Endothelial cell (in vitro differentiated cells): ENCODE measurements at regions not wholly inside any gene's neighbourhood (a gene's known extent, or its start where the extent isn't known, plus 50 kb on each side); places are given as distances from the start of the nearest gene placed in this dataset.

ENCODE experiments used
- DNase-seq: peaks from one replicate; pipeline ENCODE4 v3.0.0; 2021; ENCODE audit warnings: low spot score
- H3K27ac Mint-ChIP-seq: one replicate; pipeline ENCODE4 v1.8.0; 2021; ENCODE audit warnings: mixed read lengths, inconsistent platforms; ENCODE audit not compliant: unreplicated experiment
- H3K27me3 Mint-ChIP-seq: one replicate; pipeline ENCODE4 v1.8.0; 2021; ENCODE audit warnings: mild to moderate bottlenecking, moderate library complexity, mixed read lengths, inconsistent platforms; ENCODE audit not compliant: unreplicated experiment
- H3K36me3 Mint-ChIP-seq: one replicate; pipeline ENCODE4 v1.8.0; 2021; ENCODE audit warnings: mild to moderate bottlenecking, low read depth, mixed read lengths, inconsistent platforms; ENCODE audit not compliant: unreplicated experiment
- H3K4me1 Mint-ChIP-seq: one replicate; pipeline ENCODE4 v1.8.0; 2021; ENCODE audit warnings: mild to moderate bottlenecking, mixed read lengths, inconsistent platforms; ENCODE audit not compliant: unreplicated experiment
- H3K4me3 Mint-ChIP-seq: one replicate; pipeline ENCODE4 v1.8.0; 2021; ENCODE audit warnings: mild to moderate bottlenecking, mixed read lengths, inconsistent platforms; ENCODE audit not compliant: unreplicated experiment
- H3K9me3 Mint-ChIP-seq: one replicate; pipeline ENCODE4 v1.8.0; 2021; ENCODE audit warnings: mixed read lengths, inconsistent platforms; ENCODE audit not compliant: unreplicated experiment
- TF ChIP-seq, protein P1 (sequence below): fragments of 200-600 bp; sonication (generic); IDR thresholded peaks from one replicate; pipeline ENCODE4 v1.5.0; 2021; ENCODE audit warnings: antibody characterized with exemption; ENCODE audit not compliant: unreplicated experiment

DNA sequence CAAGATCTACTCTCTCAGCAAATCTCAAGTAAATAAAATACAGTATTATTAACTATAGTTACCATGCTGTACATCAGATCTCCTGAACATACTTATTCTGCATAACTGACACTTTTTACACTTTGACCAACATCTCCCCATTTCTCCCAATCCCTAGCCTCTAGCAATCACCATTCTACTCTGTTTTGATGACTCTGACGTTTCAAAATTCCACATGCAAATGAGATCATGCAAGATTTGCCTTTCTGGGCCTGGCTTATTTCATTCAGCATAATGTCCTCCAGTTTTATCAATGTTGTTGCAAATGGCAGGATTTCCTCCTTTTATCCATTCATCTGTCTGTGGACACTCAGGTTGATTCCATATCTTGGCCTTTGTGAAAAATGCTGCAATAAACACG lies 266.3 kb downstream of the RFPL4B start:
- no peak overlapping the region for H3K4me3 Mint-ChIP-seq
- H3K9me3 Mint-ChIP-seq, result peaks cover 8% of the 10 kb centered on the region
- H3K4me1 Mint-ChIP-seq, result peaks cover 11% of the 10 kb centered on the region
- DNase-seq, result no peak
- H3K27ac Mint-ChIP-seq, result no peak overlapping the region
- H3K36me3 Mint-ChIP-seq, result peaks cover 3% of the 10 kb centered on the region
- TF ChIP-seq, protein P1, sequence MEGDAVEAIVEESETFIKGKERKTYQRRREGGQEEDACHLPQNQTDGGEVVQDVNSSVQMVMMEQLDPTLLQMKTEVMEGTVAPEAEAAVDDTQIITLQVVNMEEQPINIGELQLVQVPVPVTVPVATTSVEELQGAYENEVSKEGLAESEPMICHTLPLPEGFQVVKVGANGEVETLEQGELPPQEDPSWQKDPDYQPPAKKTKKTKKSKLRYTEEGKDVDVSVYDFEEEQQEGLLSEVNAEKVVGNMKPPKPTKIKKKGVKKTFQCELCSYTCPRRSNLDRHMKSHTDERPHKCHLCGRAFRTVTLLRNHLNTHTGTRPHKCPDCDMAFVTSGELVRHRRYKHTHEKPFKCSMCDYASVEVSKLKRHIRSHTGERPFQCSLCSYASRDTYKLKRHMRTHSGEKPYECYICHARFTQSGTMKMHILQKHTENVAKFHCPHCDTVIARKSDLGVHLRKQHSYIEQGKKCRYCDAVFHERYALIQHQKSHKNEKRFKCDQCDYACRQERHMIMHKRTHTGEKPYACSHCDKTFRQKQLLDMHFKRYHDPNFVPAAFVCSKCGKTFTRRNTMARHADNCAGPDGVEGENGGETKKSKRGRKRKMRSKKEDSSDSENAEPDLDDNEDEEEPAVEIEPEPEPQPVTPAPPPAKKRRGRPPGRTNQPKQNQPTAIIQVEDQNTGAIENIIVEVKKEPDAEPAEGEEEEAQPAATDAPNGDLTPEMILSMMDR, result no peak
- H3K27me3 Mint-ChIP-seq, result peaks cover 4% of the 10 kb centered on the region

GRCh38 chr6:112618849-112619248 lies 271.7 kb downstream of the RFPL4B start:
- H3K4me3 Mint-ChIP-seq, result no peak overlapping the region
- H3K36me3 Mint-ChIP-seq, result no peaks in the 10 kb centered on the region
- DNase-seq, result peak; percentile 39
- no peaks in the 10 kb centered on the region for H3K9me3 Mint-ChIP-seq
- H3K27ac Mint-ChIP-seq, result no peak overlapping the region
- TF ChIP-seq, protein P1, result no peak
- H3K27me3 Mint-ChIP-seq, result peaks cover 5% of the 10 kb centered on the region
- H3K4me1 Mint-ChIP-seq, result peaks cover 5% of the 10 kb centered on the region

DNA sequence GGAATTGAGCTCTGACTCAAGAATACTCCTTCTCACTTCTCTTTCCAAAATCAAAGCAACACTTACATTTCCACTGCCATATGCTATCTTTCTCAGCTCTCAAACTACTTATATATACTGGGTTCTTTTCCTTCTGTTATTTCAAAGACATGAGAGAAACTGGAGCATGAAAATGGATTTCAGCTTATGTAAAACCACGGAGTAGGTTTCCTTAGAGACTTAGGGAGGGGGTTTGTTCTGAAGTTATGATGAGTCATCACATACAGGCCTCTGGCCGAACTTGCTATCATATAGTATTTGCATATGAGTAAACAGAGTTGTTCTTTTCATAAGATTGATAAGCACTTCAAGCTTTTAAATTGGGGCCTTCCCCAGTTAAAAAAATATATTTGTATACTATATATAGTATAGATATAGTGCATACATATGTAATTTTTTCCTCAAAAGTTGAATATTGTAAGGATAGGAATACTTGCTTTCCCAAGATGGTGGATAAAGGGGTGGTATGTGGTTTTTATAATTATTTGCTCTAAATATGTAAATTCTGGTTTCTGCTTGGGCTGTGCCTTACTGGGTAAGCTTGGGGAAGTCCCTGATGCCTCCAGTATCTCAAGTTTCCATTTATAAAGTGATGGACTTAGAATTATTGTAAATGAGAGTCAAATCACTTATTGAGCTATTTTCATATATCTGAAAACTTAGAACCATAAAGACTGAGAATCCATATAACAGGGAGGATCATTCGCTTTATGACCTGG lies 273.9 kb downstream of the RFPL4B start:
- TF ChIP-seq, protein P1, result no peak
- Mint-ChIP-seq H3K9me3 (no peaks in the 10 kb centered on the region), H3K4me3 (no peak overlapping the region), H3K27ac (no peak overlapping the region), H3K4me1 (peaks cover 3% of the 10 kb centered on the region), H3K27me3 (peaks cover 3% of the 10 kb centered on the region), H3K36me3 (no peaks in the 10 kb centered on the region)
- DNase-seq, result no peak

GRCh38 chr6:112622036-112622435 lies 274.9 kb downstream of the RFPL4B start:
- no peak overlapping the region for H3K27ac Mint-ChIP-seq
- no peaks in the 10 kb centered on the region for H3K9me3 Mint-ChIP-seq
- H3K36me3 Mint-ChIP-seq, result no peaks in the 10 kb centered on the region
- H3K4me1 Mint-ChIP-seq, result peaks cover 3% of the 10 kb centered on the region
- no peak for DNase-seq
- peaks cover 3% of the 10 kb centered on the region for H3K27me3 Mint-ChIP-seq
- TF ChIP-seq, protein P1, result no peak
- H3K4me3 Mint-ChIP-seq, result no peak overlapping the region

DNA sequence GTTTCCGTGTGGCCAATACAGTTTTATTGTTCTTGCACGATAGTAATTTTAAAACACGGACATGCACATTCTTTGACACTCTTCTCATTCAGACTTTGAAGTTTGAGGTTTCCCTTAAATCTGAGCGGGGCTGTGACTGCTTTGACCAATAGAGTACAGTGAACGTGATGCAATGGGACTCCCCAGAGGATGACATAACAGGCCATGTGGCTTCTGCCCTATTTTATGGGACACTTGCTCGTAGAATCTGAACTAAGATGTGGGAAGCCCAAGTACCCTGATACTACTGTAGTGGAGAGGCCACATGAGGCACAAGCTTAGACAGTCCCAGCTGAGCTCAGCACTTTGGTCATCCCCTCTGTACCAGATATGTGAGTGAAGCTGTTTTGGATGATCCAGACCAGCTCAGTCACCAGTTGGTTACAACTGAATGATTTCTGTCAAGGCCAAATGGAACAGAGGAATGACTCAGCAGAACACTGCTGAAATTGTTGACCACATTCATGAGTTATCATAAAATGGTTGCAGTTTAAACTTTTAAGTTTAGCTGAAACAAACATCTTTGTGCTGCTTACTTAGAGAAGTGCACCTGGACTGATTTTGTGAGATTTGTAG lies 279.4 kb downstream of the RFPL4B start:
- H3K27me3 Mint-ChIP-seq, result no peaks in the 10 kb centered on the region
- DNase-seq, result no peak
- TF ChIP-seq, protein P1, result no peak
- H3K4me3 Mint-ChIP-seq, result no peak overlapping the region
- no peaks in the 10 kb centered on the region for H3K36me3 Mint-ChIP-seq
- H3K9me3 Mint-ChIP-seq, result no peaks in the 10 kb centered on the region
- no peak overlapping the region for H3K27ac Mint-ChIP-seq
- H3K4me1 Mint-ChIP-seq, result peaks cover 2% of the 10 kb centered on the region
